ENCODE measurements at regions not wholly inside any gene's neighbourhood (a gene's known extent, or its start where the extent isn't known, plus 50 kb on each side); places are given as distances from the start of the nearest gene placed in this dataset.

- H3K36me3 ChIP-seq, result no peaks in the 10 kb centered on the region
- peaks cover 9% of the 10 kb centered on the region for H3K4me1 ChIP-seq
- no peak for DNase-seq (ENCODE audit: low spot score in 2 of 2)
- 75% methylated on average over 4 of the region's 4 CpGs for WGBS
- no peak overlapping the region for H3K27ac ChIP-seq
- peaks cover 20% of the 10 kb centered on the region for H3K27me3 ChIP-seq
- H3K9me3 ChIP-seq, result no peaks in the 10 kb centered on the region
- TF ChIP-seq POLR2AphosphoS5 (IDR thresholded peaks at IDR 0.05), result no peak
- no peak for TF ChIP-seq EP300 (IDR thresholded peaks at IDR 0.05)
- no peak for TF ChIP-seq CTCF (IDR thresholded peaks at IDR 0.05)
- TF ChIP-seq POLR2A (IDR thresholded peaks at IDR 0.05), result no peak
- H3K4me3 ChIP-seq, result no peak overlapping the region
Observed at GRCh38 chrX:107502316-107502715, 52.9 kb downstream of the FRMPD3 start.

- Histone ChIP-seq H3K27ac (no peak overlapping the region), H3K9me3 (no peaks in the 10 kb centered on the region), H3K36me3 (no peaks in the 10 kb centered on the region), H3K4me1 (peaks cover 12% of the 10 kb centered on the region), H3K27me3 (peaks cover 28% of the 10 kb centered on the region), H3K4me3 (no peak overlapping the region)
- no peak for DNase-seq (ENCODE audit: low spot score in 2 of 2)
- 48% methylated on average over 4 of the region's 4 CpGs for WGBS
- TF ChIP-seq POLR2A (IDR thresholded peaks at IDR 0.05), result no peak
- TF ChIP-seq CTCF (IDR thresholded peaks at IDR 0.05), result no peak
- no peak for TF ChIP-seq EP300 (IDR thresholded peaks at IDR 0.05)
- no peak for TF ChIP-seq POLR2AphosphoS5 (IDR thresholded peaks at IDR 0.05)
Observed at GRCh38 chrX:107504006-107504405, 54.6 kb downstream of the FRMPD3 start.

DNA sequence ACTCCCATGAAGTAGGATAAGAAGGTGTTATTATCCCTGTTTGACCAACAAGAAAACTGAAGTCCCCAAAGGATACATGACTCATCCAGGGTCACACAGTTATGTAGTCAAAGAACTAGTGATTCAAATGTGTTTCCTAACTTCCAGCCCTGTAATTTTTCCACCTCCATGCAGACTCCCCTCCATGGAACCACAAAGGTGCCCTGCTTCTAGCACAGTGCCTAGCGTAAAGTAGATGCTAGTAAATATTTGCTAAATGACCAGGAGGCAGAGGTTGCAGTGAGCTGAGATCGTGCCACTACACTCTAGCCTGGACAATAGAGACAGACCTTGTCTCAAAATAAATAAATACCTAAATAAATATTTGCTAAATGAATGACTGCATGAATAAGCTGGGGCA, 55.8 kb downstream of the FRMPD3 start:
- Histone ChIP-seq H3K9me3 (no peaks in the 10 kb centered on the region), H3K27me3 (peaks cover 28% of the 10 kb centered on the region), H3K27ac (no peak overlapping the region), H3K4me1 (peaks cover 12% of the 10 kb centered on the region), H3K36me3 (no peaks in the 10 kb centered on the region), H3K4me3 (no peak overlapping the region)
- no peak for DNase-seq (ENCODE audit: low spot score in 2 of 2)
- 79% methylated on average over 2 of the region's 2 CpGs for WGBS
- no peak for TF ChIP-seq POLR2AphosphoS5 (IDR thresholded peaks at IDR 0.05)
- no peak for TF ChIP-seq POLR2A (IDR thresholded peaks at IDR 0.05)
- TF ChIP-seq EP300 (IDR thresholded peaks at IDR 0.05), result no peak
- no peak for TF ChIP-seq CTCF (IDR thresholded peaks at IDR 0.05)

- Histone ChIP-seq H3K9me3 (no peaks in the 10 kb centered on the region), H3K4me1 (peaks cover 12% of the 10 kb centered on the region), H3K27ac (no peak overlapping the region), H3K27me3 (peaks cover 28% of the 10 kb centered on the region), H3K36me3 (no peaks in the 10 kb centered on the region), H3K4me3 (peak overlapping the region; percentile 20)
- 28% methylated on average over 9 of the region's 29 CpGs for WGBS
- no peak for TF ChIP-seq POLR2AphosphoS5 (IDR thresholded peaks at IDR 0.05)
- no peak for TF ChIP-seq CTCF (IDR thresholded peaks at IDR 0.05)
- DNase-seq (ENCODE audit: low spot score in 2 of 2), result no peak
Observed at GRCh38 chrX:107506596-107507031, 57.2 kb downstream of the FRMPD3 start.

DNA sequence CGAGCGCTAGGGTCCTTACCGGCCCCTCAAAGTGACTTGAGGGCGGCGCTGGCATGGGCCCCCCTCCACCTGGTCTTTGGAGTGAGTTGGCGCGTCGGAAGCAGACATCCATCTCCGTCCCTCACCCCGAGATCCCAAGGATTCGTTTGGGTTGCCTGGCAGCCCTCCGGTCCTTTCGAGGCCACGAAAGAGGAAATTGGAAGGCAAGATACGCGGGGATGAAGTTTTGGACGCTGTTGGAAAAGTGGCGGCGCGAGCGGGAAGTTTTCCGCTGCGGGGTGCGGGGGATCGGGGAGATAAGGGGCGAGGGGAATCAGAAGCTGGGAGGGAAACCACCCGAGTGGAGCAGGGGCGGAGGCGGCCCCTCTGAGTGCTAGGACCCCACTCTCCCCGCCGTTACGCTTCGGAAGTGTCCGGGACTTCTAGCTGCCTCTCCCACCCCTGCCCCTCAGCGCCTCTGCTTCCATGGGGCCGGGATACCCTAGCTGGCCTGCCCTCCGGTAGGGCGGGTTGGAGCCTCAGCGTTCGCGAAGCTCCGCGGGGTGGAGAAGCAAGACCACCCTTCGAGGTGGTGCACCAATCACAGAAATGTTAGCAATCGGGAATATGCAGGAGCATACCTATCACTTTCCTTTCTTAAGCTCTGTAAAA, 57.8 kb downstream of the FRMPD3 start:
- no peaks in the 10 kb centered on the region for H3K9me3 ChIP-seq
- H3K27me3 ChIP-seq, result peaks cover 28% of the 10 kb centered on the region
- TF ChIP-seq POLR2AphosphoS5 (IDR thresholded peaks at IDR 0.05) (no peak), CTCF (IDR thresholded peaks at IDR 0.05) (no peak), POLR2A (IDR thresholded peaks at IDR 0.05) (no peak), EP300 (IDR thresholded peaks at IDR 0.05) (no peak)
- no peak overlapping the region for H3K27ac ChIP-seq
- H3K4me1 ChIP-seq, result peaks cover 12% of the 10 kb centered on the region
- H3K4me3 ChIP-seq, result peak overlapping the region; percentile 20
- 43% methylated on average over 23 of the region's 45 CpGs for WGBS
- H3K36me3 ChIP-seq, result no peaks in the 10 kb centered on the region
- DNase-seq (ENCODE audit: low spot score in 2 of 2), result no peak
